Neural cell (in vitro differentiated cells): ENCODE measurements at regions not wholly inside any gene's neighbourhood (a gene's known extent, or its start where the extent isn't known, plus 50 kb on each side); places are given as distances from the start of the nearest gene placed in this dataset.

Experiments used
- H2AFZ ChIP-seq: fragments of 200-600, 300-800 bp; sonication (generic), shearing (Covaris generic); 2 replicates; pipeline ENCODE4 v1.6.0; 2014; ENCODE audit warnings: low read depth, mild to moderate bottlenecking, antibody characterized with exemption, low read length, moderate library complexity
- H3F3A ChIP-seq: fragments of 200-600 bp; shearing (Covaris generic); 2 replicates; pipeline ENCODE4 v1.6.1; 2016; ENCODE audit warnings: mild to moderate bottlenecking, moderate library complexity, mixed read lengths, antibody characterized with exemption, low read length; ENCODE audit not compliant: insufficient read depth, poor library complexity, severe bottlenecking
- H3K27ac ChIP-seq: fragments of 200-600, 300-800 bp; sonication (generic), shearing (Covaris generic); 2 replicates; pipeline ENCODE4 v1.5.1; 2014; ENCODE audit warnings: mild to moderate bottlenecking, low read length, moderate library complexity
- H3K27me3 ChIP-seq: fragments of 300-800, 200-600 bp; sonication (generic), shearing (Covaris generic); 2 replicates; pipeline ENCODE4 v1.6.0; 2014; ENCODE audit warnings: mild to moderate bottlenecking, low read depth, low read length, moderate library complexity; ENCODE audit not compliant: insufficient read depth
- H3K36me3 ChIP-seq: fragments of 300-800, 200-600 bp; sonication (generic), shearing (Covaris generic); 2 replicates; pipeline ENCODE4 v1.5.1; 2014; ENCODE audit warnings: mild to moderate bottlenecking, antibody characterized with exemption, low read length, moderate library complexity; ENCODE audit not compliant: insufficient read depth
- H3K4me2 ChIP-seq: fragments of 300-800, 200-600 bp; sonication (generic), shearing (Covaris generic); 2 replicates; pipeline ENCODE4 v1.6.0; 2014; ENCODE audit warnings: mild to moderate bottlenecking, low read length
- H3K4me3 ChIP-seq: fragments of 300-800, 200-600 bp; sonication (generic), shearing (Covaris generic); 2 replicates; pipeline ENCODE4 v1.5.1; 2014; ENCODE audit warnings: mild to moderate bottlenecking, low read length, moderate library complexity
- H3K79me2 ChIP-seq: fragments of 200-600 bp; shearing (Covaris generic); replicated peaks from 2 replicates; pipeline ENCODE4 v1.6.0; 2014; ENCODE audit warnings: mild to moderate bottlenecking, low read length, moderate library complexity; ENCODE audit not compliant: insufficient read depth
- H3K9ac ChIP-seq: fragments of 300-800, 200-600 bp; sonication (generic), shearing (Covaris generic); 2 replicates; pipeline ENCODE4 v1.6.1; 2016; ENCODE audit warnings: mild to moderate bottlenecking, low read length, mixed read lengths
- H3K9me2 ChIP-seq: fragments of 200-600 bp; shearing (Covaris generic); 2 replicates; pipeline ENCODE4 v1.6.1; 2016; ENCODE audit warnings: mild to moderate bottlenecking, low read length, mixed read lengths; ENCODE audit not compliant: insufficient read depth
- H3K9me3 ChIP-seq: fragments of 200-600, 300-800 bp; sonication (generic), shearing (Covaris generic); 2 replicates; pipeline ENCODE4 v1.6.1; 2016; ENCODE audit warnings: mild to moderate bottlenecking, mixed run types, low read length, moderate library complexity, mixed read lengths
- H4K20me1 ChIP-seq: fragments of 200-600 bp; shearing (Covaris generic); 2 replicates; pipeline ENCODE4 v1.6.1; 2016; ENCODE audit warnings: mild to moderate bottlenecking, mixed run types; ENCODE audit not compliant: insufficient read depth
- CTCF ChIP-seq: fragments of 450-650 bp; IDR thresholded peaks from 2 replicates; pipeline ENCODE4 v1.5.1; 2014; ENCODE audit warnings: antibody characterized with exemption, mild to moderate bottlenecking, moderate library complexity; ENCODE audit not compliant: poor library complexity, severe bottlenecking
- EP300 ChIP-seq: fragments of 450-650 bp; conservative IDR thresholded peaks from 2 replicates; pipeline ENCODE4 v1.6.1; 2014; ENCODE audit warnings: antibody characterized with exemption, mild to moderate bottlenecking, moderate library complexity; ENCODE audit not compliant: poor library complexity, severe bottlenecking
- EZH2 ChIP-seq: fragments of 200-600, 300-800 bp; shearing (Covaris generic), sonication (generic); IDR thresholded peaks from 2 replicates; pipeline ENCODE4 v1.6.1; 2014; ENCODE audit warnings: antibody characterized with exemption, low read length, borderline replicate concordance, mild to moderate bottlenecking; ENCODE audit not compliant: insufficient read depth, poor library complexity, severe bottlenecking
- MXI1 ChIP-seq: fragments of 450-650 bp; conservative IDR thresholded peaks from 2 replicates; pipeline ENCODE4 v1.6.1; 2014; ENCODE audit warnings: antibody characterized with exemption, mild to moderate bottlenecking; ENCODE audit not compliant: poor library complexity, severe bottlenecking
- POLR2AphosphoS5 ChIP-seq: IDR thresholded peaks from 2 replicates; pipeline ENCODE4 v1.6.1; 2012
- RAD21 ChIP-seq: fragments of 450-650 bp; conservative IDR thresholded peaks from 2 replicates; pipeline ENCODE4 v1.6.1; 2014; ENCODE audit warnings: antibody characterized with exemption, mild to moderate bottlenecking, moderate library complexity
- REST ChIP-seq: IDR thresholded peaks from 2 replicates; pipeline ENCODE4 v1.6.1; 2012; ENCODE audit warnings: borderline replicate concordance
- SMC3 ChIP-seq: fragments of 450-650 bp; conservative IDR thresholded peaks from 2 replicates; pipeline ENCODE4 v1.6.1; 2014; ENCODE audit warnings: antibody characterized with exemption, mild to moderate bottlenecking, moderate library complexity; ENCODE audit not compliant: poor library complexity
- TAF1 ChIP-seq: IDR thresholded peaks from 2 replicates; pipeline ENCODE4 v1.6.1; 2012; ENCODE audit warnings: low read depth

- Histone ChIP-seq H4K20me1 (no peaks in the 10 kb centered on the region), H3K9me3 (no peaks in the 10 kb centered on the region), H3K9me2 (no peaks in the 10 kb centered on the region), H3K79me2 (no peaks in the 10 kb centered on the region), H3F3A (no peaks in the 10 kb centered on the region), H2AFZ (no peak overlapping the region), H3K36me3 (no peaks in the 10 kb centered on the region), H3K4me3 (no peak overlapping the region), H3K4me2 (no peak overlapping the region), H3K27me3 (no peaks in the 10 kb centered on the region), H3K9ac (no peak overlapping the region), H3K27ac (no peak overlapping the region)
- TF ChIP-seq REST (no peak), CTCF (no peak), SMC3 (no peak), TAF1 (no peak), RAD21 (no peak), EP300 (no peak), POLR2AphosphoS5 (no peak), EZH2 (no peak), MXI1 (no peak)
Observed at GRCh38 chr21:17343055-17343454, 169.8 kb upstream of the CXADR start.

GRCh38 chr21:17348357-17348756 is 164.5 kb upstream of the CXADR start:
- Histone ChIP-seq H3K9me3 (no peaks in the 10 kb centered on the region), H3K9me2 (no peaks in the 10 kb centered on the region), H3K79me2 (no peaks in the 10 kb centered on the region), H3K27me3 (no peaks in the 10 kb centered on the region), H2AFZ (no peak overlapping the region), H4K20me1 (no peaks in the 10 kb centered on the region), H3K4me3 (no peak overlapping the region), H3K4me2 (no peak overlapping the region), H3K27ac (no peak overlapping the region), H3F3A (no peaks in the 10 kb centered on the region), H3K36me3 (no peaks in the 10 kb centered on the region), H3K9ac (no peak overlapping the region)
- TF ChIP-seq CTCF (no peak), POLR2AphosphoS5 (no peak), EZH2 (no peak), SMC3 (no peak), REST (no peak), RAD21 (no peak), MXI1 (no peak), EP300 (no peak), TAF1 (no peak)
